GM18498 (cell line): ENCODE measurements at regions not wholly inside any gene's neighbourhood (a gene's known extent, or its start where the extent isn't known, plus 50 kb on each side); places are given as distances from the start of the nearest gene placed in this dataset.
"Not testable (repeated sequence)": the region's sequence is repeated elsewhere in the genome, so short reads cannot be mapped to it uniquely, and the experiment has no call there.

Source experiments
- ATAC-seq: cut with Tn5 transposase; IDR thresholded peaks from one replicate; pipeline ENCODE4 v1.9.1; 2021; ENCODE audit warnings: mild to moderate bottlenecking, moderate library complexity; ENCODE audit not compliant: unreplicated experiment

DNA sequence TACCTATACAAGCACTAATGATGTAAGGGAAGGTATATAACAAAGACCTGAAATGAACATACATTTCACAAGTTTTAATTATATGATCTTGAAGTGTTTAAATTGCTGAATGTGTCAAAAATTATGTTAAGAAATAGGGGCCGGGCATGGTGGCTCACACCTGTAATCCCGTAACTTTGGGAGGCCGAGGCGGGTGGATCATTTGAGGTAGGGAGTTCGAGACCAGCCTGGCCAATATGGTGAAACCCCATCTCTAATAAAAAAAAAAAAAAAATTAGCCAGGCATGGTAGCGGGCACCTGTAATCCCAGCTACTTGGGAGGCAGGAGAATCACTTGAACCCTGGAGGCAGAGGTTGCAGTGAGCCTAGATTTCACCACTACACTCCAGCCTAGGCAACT, 537.4 kb upstream of the STEAP1 start:
- ATAC-seq = not testable (repeated sequence)

DNA sequence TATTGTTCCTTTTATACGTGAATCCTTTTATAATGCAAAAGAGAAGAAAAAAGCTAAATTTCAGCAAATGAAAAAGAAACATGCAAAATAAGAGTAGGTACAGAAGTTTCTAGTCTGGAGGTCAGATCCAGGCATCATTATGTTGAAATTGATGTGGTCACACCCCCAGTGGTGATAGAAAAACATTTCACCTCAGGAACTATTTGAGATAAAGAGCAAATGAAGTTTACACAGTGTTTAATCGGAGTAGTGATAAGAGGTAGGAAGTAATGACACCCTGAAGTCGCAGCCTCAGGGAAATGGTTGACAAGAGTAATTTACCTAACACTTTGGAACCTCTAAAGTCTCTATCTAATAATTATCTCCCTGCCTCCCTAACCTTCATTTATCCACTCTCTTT, 536.0 kb upstream of the STEAP1 start:
- no peak for ATAC-seq

- no peak for ATAC-seq
These were observed 532.2 kb upstream of the STEAP1 start for GRCh38 chr7:89621925-89622641.

DNA sequence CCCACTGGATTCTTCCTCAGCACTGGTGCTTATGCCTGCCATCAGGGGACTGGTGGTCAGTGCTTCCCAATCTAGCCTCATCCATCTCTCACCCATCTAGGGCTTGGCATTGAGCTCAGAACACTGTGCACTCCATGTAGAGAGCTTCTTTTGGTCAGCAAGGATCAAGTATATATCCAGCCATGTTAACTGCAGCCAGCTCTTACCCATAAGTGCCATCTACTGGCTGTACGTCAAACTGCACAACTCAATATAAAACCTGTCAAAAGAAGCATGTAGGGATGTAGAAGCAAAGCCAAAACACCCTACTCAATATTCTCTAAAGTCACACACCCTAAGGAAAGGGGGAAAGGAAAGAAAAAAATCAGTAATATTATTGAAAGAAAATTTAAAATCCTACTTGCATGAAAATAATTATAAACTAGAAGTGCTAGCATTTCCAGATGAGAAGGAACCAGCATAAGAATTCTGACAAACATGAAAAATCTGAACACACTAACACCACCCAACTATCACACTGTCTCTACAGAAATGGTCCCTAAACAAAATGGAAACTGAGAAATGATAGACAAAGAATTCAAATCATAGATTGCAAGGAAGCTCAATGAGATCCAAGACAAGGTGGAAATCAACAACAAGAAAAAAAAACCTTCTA, 531.1 kb upstream of the STEAP1 start:
- ATAC-seq = peak; percentile 93

DNA sequence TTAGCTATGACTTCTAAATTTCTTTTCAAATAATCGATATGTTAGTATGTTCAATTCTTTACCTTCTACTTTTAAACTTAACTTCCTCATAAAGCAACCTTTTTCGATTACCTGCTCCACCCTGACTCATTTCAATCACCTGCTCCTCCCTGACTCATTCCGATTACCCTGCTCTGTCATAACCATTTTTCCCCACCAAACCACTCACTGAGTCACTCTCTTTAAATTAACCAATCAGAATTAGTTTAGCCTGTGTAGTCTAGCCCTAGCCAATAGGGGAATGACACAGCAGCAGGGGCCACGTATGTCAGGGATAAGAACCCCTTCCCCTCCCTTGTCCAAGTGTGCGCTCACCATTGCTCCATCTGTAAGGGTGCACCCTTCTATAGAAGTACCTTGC, 530.1 kb upstream of the STEAP1 start:
- ATAC-seq = not testable (repeated sequence)

GRCh38 chr7:89648509-89648908, 505.8 kb upstream of the STEAP1 start:
- no peak for ATAC-seq

DNA sequence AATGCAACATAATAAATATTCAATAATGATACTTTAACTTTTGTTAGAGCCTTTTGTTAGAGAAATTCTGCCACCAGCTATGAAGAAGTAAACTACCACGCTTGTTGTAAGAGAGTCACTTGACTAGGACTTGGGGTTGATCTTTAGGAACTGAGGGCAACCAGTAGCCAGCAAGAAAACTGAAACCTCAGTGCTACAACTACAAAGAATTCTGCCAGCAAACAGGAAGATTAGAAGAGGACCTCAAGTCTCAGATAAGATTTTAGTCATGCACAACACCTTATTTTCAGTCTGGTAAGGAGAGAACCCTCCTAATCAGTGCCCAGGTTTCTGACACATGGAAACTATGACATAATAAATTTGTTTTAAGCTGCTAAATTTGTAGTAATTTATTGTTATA, 498.3 kb upstream of the STEAP1 start:
- ATAC-seq = no peak

- no peak for ATAC-seq
These were observed 492.4 kb upstream of the STEAP1 start for GRCh38 chr7:89661876-89662275.

DNA sequence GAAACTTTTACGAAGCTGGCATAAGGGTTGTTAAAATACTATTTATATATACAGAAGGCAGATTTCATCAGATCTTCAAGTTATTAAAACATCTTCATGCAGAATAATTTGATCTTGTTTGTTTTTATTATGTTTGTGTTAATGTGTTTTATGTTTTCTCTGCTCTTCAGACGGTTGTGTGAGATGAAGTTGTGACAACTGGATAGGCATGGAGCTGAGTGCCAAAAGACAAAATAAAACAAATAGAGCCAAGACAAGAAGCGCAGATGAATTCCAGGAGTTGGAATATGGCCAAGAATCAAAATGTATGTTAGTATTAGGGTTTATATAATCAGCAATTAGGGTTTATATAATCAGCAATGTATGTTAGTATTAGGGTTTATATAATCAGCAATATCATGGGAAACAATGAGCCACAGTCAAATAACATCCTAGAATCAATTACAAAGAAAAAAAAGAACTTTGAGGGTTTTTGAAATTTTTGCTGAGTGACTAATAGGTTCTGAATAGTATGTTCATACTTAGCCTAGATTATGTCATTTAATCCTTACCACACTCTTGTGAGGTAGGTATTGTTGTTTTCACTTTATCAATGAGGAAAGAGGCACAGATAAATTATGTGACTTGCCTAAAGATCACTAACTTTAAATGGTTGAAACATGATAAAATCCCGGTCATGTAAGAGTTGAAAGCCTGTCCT, 488.0 kb upstream of the STEAP1 start:
- no peak for ATAC-seq

DNA sequence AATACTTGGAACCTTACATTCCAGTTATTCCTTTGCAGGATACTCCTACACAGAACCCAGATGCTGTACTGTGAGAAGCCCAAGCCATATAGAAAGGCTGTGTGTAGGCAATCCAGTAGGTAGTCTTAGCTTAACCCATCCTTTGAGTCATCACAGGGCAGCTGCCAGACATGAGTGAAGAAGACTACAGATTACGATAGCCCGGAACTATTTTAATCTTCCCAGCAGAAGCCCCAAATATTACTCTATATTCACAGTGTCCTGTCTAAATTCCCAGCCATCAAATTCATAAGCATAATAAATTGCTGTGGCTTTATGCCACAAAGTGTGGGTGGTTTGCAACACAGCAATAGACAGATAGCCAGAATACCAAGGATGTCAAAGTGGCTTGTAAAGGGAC, 474.1 kb upstream of the STEAP1 start:
- no peak for ATAC-seq

DNA sequence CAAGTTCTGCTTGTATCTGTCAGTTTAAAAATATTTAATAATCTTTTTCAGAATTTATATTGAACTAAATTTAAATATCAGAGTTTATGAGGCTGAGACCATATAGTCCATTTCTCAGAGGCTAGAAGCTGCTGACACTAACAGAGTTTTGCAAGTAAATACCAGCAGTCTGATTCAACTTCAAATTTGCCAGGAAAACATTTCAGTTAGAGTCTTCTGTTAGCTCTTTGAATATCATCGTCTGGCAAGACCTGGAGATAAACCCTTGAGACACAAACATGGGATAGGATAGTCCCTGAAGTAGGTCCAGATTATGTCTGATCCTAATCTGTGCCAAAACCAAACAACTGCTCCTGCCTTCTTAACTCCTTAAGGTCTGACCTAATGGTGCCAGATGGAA, 472.8 kb upstream of the STEAP1 start:
- ATAC-seq = no peak

DNA sequence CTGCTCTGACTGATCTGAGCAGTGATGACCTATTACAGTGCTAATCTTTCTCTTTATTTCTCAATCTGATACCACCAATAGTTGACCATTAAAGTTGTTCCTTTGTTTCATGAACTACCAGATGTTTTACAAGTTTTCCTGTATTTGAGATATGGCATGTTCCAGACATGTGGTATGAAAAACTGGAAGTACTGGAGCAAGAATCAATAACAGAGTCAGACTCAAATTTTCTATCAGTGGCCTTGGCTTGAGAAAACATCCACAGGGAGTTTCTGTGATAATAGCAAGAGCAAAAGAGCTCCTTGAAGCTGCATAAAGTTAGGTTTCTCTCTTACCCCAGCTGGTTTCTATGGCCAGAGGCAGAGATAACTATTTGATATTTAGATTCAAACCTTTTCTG, 469.0 kb upstream of the STEAP1 start:
- ATAC-seq = no peak

- no peak for ATAC-seq
These were observed 467.1 kb upstream of the STEAP1 start for GRCh38 chr7:89687211-89687610.

GRCh38 chr7:89695241-89695640, 459.0 kb upstream of the STEAP1 start:
- no peak for ATAC-seq

GRCh38 chr7:89714131-89714530, 440.1 kb upstream of the STEAP1 start:
- no peak for ATAC-seq

- not testable (repeated sequence) for ATAC-seq
These were observed 435.3 kb upstream of the STEAP1 start for GRCh38 chr7:89718941-89719340.

- no peak for ATAC-seq
These were observed 425.8 kb upstream of the STEAP1 start for GRCh38 chr7:89728481-89728880.

DNA sequence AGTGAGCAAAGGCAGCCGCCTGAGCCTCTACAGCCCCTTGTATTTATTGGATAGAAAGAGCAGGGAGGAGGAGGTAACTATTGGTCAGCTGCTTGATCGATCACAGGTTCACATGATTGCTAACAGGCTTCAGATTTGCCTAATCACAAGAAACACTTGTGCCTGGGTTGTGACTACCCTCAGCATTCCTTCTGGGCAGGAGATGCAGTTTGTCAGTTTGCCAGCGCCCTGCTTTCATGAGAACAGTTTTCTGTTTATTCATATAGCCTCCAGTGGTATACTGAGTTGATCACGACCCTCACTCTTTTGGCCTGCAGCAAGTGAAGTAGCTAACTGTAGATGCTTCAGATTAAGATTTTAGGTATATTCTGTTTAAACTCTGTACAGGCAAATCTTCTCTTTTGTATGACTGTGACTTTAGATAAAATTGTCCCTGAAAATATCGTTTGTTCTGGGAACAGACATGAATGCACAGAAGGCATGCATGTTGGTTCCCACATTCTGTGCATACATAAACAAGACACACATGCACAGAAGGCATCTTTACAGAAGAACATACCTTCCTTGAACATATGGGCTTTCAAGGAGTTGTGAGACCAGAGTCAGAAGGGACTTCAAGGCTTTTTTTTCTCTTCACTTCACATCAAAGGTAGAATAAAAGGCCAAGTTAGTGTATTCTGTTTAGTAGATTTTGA, 422.4 kb upstream of the STEAP1 start:
- no peak for ATAC-seq

DNA sequence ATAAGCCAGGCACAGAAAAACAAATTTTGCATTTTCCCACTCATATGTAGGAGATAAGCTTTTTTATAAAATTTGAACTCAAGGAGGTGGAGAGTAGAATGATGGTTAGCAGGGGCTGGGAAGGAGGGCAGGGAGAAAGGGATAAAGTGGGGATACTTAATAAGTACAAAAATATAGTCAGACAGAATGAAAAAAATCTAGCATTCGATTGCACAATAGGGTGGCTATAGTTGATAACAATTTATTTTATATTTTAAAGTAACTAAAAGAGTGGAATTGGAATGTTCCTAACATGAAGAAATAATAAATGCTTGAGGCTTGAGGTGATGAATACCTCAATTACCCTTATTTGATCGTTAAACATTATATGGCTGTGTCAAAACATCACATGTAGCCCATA, 415.7 kb upstream of the STEAP1 start:
- no peak for ATAC-seq

- ATAC-seq = no peak
These were observed 396.4 kb upstream of the STEAP1 start for GRCh38 chr7:89757910-89758309.

DNA sequence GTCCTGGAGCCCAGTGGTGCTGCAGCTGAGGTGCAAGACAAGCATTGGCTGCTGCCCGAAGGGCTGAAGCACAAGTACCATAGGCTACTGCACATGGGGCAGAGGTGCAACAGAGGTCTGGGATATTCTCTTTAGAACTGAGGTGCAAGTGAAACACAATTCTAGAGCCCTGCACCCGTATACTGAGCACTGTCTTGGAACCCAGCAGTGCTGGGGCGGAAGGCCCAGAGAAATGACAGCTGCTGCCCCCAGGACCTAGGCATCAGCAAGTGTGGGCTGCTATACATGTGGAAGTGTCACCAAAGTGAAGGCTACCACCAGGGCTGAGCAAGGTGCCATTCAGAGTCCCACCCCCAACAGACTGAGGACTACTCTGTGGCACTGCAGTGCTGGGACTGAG, 393.6 kb upstream of the STEAP1 start:
- ATAC-seq = no peak

GRCh38 chr7:89761173-89761572, 393.1 kb upstream of the STEAP1 start:
- no peak for ATAC-seq
